GM19463 (cell line): ENCODE measurements at regions not wholly inside any gene's neighbourhood (a gene's known extent, or its start where the extent isn't known, plus 50 kb on each side); places are given as distances from the start of the nearest gene placed in this dataset.
"Not testable (repeated sequence)": the region's sequence is repeated elsewhere in the genome, so short reads cannot be mapped to it uniquely, and the experiment has no call there.

ENCODE experiments used
- ATAC-seq: cut with Tn5 transposase; IDR thresholded peaks from one replicate; pipeline ENCODE4 v1.9.1; 2021; ENCODE audit warnings: mild to moderate bottlenecking, moderate library complexity; ENCODE audit not compliant: unreplicated experiment

- no peak for ATAC-seq
These were observed 486.5 kb upstream of the HTR2C start for GRCh38 chrX:114097427-114097826.

- no peak for ATAC-seq
These were observed 488.1 kb upstream of the HTR2C start for GRCh38 chrX:114095789-114096188.

GRCh38 chrX:114087543-114087942, 496.3 kb upstream of the HTR2C start:
- ATAC-seq: no peak

- no peak for ATAC-seq
These were observed 506.1 kb upstream of the HTR2C start for GRCh38 chrX:114077773-114078172.

- no peak for ATAC-seq
These were observed 508.7 kb upstream of the HTR2C start for GRCh38 chrX:114075073-114075673.

- ATAC-seq: no peak
These were observed 510.0 kb upstream of the HTR2C start for GRCh38 chrX:114073926-114074325.

GRCh38 chrX:114071412-114071811, 512.5 kb upstream of the HTR2C start:
- ATAC-seq: no peak

GRCh38 chrX:114065577-114066223, 518.2 kb upstream of the HTR2C start:
- ATAC-seq: no peak

GRCh38 chrX:114061226-114061625, 522.7 kb upstream of the HTR2C start:
- no peak for ATAC-seq

- ATAC-seq: no peak
These were observed 524.9 kb upstream of the HTR2C start for GRCh38 chrX:114058988-114059418.

GRCh38 chrX:114057422-114057821, 526.5 kb upstream of the HTR2C start:
- ATAC-seq: not testable (repeated sequence)

- ATAC-seq: no peak
These were observed 532.1 kb upstream of the HTR2C start for GRCh38 chrX:114051667-114052315.

GRCh38 chrX:114050075-114050796, 533.6 kb upstream of the HTR2C start:
- ATAC-seq: no peak

GRCh38 chrX:114049063-114049462, 534.8 kb upstream of the HTR2C start:
- no peak for ATAC-seq

GRCh38 chrX:114047558-114047957, 536.3 kb upstream of the HTR2C start:
- ATAC-seq: no peak

GRCh38 chrX:114046695-114047279, 537.1 kb upstream of the HTR2C start:
- no peak for ATAC-seq

- ATAC-seq: not testable (repeated sequence)
These were observed 542.4 kb upstream of the HTR2C start for GRCh38 chrX:114041470-114041869.

GRCh38 chrX:114040661-114041269, 543.1 kb upstream of the HTR2C start:
- ATAC-seq: not testable (repeated sequence)

- ATAC-seq: not testable (repeated sequence)
These were observed 543.8 kb upstream of the HTR2C start for GRCh38 chrX:114040111-114040510.

- no peak for ATAC-seq
These were observed 545.5 kb upstream of the HTR2C start for GRCh38 chrX:114038358-114038757.

- ATAC-seq: no peak
These were observed 546.4 kb upstream of the HTR2C start for GRCh38 chrX:114037515-114037914.
